Activated CD4-positive, alpha-beta T cell treated with anti-CD3 and anti-CD28 coated beads, Interleukin-2, amount 50 U/mL, for 48 hours (primary cell): ENCODE measurements at regions not wholly inside any gene's neighbourhood (a gene's known extent, or its start where the extent isn't known, plus 50 kb on each side); places are given as distances from the start of the nearest gene placed in this dataset.

ENCODE experiments used
- DNase-seq, 2 experiments: peaks; one replicate each; pipeline ENCODE4 v3.0.0-alpha.2; 2020

DNA sequence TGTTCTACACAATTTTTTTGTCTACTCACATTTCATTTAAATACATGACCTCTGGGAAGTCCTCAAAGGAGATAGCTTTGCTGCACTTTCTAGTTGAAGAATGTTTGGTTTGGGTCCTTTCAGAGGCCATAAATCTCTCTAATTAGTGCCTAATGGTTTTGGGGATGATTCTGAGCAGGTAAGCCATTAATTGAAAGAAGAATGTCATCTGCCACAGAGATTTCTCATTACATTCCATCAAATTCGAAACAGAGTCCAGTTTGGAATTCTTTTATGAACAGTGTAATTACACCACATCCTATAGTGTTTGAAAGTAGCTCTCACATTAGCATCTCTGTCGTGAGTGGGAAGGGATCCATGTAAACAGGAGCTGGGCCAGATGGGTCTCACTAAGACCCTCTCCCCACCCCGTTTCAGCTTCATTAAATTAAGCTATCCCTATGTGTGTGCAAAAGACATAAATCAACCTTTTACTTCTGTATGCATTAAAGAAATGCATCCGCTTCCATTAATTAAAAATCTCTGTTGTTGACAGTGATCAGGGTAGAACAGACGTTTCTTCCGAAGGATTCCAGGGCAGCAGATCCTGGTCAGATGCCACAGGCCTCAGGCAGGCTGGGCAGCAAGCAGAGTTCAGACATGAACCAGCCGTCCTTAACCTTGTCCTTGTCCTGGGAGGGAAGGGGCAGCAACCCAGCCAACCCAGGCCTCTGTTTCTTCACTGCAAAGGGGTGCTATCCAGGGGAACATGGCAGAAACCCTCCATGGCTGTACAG is 99.8 kb upstream of the MAP1B start:
- DNase-seq: no peak

DNA sequence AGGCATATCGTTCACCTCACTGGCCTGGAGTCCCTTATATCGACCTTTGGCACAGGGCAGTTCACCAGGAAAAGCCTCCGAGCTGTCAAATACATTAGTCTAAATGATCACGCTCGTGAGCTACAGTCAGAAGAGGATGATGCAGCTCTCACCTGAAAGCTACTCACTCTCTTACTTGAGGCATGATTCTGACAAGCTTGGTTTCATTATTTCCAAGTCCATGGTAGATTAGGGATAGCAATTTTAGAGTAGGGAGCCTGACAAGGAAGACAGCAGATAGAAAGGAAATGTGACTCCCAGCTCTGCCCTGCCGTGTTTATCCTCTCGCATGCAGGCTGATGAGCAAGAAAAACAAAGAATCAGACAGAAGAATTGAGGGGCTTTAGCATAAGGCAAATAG is 98.0 kb upstream of the MAP1B start:
- no peak for DNase-seq

DNA sequence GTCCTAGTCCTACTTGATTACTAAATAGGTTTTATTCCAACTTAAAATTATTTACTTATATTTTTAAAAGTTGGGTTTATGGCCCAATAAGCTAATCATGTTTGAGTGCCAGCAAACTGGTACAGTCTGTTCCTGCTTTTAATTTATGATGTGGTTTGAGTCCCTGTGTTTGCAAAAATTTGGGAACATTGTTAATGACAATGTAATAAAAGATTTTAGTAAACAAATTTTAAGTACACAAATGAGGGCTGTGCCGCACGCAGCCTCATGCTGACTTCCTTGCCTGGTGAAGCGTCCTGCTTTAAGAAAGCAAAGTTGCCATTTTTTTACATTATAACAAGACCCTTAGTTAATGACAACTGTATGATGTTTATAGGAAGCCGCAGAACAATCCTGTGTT is 96.8 kb upstream of the MAP1B start:
- DNase-seq: no peak

DNA sequence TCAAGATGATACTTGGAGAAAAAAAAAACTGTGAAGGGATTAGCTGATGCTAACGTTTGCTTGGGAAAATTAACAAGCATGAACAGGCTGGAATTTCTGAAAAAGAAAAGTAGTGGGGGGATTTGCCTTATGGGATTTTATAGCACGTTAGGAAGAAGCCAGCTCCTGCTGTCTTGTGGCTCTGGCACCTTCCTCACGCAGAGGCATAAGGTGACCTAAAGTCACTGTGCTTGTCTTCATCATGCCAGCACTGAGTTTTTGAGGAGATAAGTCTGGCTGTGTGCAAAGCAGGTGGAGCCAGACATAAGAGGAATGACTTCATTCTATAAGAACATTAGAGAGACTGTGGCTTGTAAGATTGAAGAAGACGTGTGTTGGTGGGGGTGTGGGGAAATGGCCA is 94.4 kb upstream of the MAP1B start:
- DNase-seq: no peak

DNA sequence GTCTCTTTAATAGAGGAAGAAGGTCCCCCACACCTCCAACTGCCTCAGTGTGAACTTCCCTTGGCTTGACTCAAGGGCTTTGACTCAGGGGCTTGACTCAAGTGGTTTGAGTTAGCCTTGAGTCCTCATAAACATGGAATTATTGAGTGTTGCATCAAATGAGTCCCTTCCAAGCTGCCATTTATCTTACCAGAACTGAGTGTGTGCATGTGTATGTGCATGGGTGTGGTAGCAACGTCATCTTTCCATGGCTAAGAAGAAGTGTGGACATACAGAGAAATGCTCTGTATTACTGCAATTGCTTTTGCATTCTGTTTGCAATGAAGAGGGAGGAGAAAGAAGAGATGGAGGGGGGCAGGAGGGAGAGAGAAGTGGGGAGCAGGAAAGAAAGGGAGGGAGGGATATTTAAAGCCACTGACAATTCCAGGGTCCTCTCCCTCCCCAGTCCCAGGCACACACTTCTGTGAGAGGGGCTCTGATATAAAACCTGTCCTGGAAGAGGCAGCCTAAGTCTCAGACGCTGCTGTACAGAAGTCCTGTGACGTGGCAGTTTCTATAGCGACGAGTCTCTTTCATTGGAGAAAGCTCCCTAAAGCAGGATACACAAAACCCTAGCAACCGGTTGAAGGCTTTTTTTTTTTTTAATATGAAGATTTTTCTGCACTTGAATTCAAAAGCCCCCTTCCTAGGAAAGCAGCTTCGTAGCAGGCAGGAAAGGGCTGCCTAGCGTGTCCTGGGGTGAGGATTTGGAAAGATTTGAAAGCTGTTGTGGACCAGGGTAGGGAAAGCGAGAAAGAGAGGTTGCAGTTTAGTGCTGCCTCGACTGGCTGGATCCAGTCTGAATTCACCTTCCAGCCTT is 93.3 kb upstream of the MAP1B start:
- no peak for DNase-seq

DNA sequence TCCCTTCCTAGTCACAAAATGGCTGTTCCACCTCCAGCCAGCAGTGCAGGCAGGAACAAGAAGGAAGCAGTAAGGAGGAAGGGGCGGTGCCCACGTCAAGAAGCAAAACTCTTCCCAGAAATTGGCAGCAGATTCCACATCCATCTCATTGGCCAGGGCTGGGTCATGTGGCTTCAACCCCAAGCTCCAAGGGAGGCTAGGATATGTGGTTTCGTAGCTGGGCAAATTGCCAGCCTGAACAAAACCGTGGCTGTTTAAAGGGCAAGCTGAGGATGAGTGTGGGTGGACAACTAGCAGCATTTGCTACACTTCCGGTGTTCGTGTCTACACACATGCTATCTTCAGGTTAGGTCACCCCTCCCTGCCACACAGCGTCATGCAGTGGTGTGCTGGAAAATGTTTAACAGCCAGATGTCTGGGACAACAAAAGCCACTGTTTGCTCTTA is 92.1 kb upstream of the MAP1B start:
- peak; percentile 12 to 18 for DNase-seq

DNA sequence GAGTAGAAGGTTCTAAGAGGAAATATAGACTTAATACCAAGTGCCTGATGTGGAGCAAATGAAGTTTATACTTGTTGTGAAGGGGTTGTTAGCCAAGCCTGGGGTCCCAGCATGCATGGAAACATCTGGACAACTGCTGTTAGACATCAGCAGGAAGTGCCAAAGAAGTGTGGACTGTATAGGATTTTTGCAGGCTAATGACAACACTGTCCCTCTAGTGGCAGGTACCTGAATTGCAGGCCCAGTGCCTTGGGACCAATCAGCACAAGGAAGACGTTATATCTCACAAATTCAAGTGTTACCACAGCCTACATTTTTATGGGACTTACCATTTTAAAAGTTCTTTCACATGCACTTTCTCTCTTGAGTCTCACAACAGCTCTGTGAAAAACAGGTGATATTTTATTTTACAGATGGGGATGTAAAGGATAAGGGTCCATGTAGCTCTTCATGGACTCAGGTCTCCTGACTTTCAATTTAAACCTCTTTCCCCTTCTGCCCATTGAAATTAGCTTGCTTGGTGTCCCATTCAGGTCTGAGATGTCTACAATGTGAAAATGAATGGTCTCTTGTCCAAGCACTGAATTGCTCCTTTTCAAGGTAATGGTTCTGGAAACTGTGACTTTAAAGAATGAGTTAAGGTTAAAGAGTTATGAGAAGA is 89.0 kb upstream of the MAP1B start:
- peak; percentile 78 to 81 for DNase-seq

DNA sequence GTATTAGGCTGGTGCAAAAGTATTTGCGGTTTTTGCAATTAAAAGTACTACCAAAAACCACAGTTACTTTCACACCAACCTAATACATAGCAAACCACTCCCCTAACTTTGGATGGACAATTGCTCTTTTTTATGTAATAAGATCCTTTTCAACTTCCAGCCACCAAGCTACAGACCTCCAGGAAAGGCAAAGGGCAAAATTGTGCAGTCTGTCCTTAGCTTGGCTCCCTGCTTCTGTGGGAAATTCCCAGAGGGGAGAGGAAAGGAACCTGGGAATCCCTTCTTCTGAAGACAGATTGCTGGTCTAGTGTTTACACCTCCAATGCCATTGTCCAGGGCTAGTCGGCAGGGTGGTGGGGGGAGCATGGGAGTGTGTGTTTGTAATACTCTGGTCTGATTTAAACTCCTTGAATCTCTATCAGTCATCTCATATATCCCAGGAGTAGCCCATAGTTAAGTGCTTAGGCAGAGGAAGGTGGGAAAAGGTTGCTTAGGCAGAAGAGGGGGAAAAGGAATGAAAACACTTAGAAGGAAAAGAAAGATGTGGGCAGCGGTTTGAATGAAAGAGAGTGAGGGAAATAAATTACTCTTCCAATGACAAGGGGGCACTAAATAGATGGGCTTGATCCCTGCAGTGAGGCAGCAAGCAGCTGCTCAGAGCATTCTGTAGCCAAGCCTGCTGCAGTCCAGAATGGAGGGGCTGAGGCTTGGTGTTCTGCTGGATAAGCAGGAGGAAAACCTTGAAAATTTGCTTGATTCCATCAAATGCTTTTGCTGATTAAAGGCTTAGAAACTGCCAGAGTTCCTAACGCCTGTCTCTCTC is 86.9 kb upstream of the MAP1B start:
- no peak for DNase-seq

DNA sequence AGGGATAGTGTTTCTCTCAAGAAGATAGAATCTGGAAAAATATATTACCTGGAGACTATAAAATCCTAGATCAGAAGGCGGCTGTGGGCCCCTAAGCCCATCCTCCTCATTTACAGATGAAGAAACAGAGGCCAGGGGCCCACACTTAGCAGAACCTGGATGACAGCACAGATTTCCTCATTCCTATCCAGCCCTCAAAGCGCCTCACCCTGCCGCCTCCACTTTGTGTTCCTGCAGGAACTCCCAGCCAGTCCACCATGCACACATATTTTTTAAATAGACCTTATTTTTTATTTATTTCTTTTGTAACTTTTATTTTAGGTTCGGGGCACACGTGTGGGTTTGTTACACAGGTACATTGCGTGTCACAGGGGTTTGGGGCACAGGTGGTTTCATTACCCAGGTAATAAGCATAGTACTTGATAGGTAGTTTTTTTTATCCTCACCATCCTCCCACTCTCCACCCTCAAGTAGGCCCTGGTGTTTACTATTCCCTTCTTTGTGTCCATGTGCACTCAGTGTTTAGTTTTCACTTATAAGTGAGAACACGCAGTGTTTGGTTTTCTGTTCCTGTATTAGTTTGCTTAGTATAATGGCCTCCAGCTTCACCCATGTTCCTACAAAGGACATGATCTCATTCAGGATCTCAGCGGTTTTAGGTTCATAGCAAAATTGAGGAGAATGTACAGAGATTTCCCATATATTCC is 85.5 kb upstream of the MAP1B start:
- no peak for DNase-seq

DNA sequence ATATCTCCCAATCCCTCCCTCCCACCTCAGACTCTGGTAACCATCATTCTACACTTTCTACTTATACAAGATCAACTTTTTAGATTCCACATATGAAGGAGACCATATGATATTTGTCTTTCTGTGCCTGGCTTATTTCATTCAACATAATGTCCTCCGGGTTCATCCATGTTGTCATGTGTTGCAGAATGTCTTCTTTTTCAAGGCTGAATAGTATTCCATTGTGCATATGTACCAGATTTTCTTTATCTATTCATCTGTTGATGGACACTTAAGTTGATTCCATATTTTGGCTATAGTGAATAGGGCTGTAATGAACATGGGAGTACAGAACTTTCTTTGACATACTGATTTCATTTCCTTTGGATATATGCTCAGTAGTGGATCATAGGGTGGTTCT is 78.9 kb upstream of the MAP1B start:
- no peak for DNase-seq

DNA sequence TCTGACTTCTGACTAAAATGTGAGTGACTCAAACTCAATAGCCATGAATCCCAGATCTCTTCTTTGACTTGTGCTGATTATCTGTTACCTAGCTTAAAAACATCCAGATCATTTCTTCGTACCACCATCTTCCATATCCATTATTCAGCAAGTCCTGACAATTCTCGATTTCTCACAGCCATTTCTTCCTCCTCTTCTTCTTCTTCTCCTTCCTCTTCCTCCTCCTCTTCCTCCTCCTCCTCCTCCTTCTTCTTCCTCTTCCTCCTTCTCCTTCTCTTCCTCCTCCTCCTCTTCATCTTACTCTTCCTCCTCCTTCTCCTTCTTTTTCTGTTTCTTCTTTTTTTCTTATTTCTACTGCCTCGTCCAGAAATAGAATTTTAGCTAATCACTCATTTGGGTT is 77.0 kb upstream of the MAP1B start:
- DNase-seq: no peak

DNA sequence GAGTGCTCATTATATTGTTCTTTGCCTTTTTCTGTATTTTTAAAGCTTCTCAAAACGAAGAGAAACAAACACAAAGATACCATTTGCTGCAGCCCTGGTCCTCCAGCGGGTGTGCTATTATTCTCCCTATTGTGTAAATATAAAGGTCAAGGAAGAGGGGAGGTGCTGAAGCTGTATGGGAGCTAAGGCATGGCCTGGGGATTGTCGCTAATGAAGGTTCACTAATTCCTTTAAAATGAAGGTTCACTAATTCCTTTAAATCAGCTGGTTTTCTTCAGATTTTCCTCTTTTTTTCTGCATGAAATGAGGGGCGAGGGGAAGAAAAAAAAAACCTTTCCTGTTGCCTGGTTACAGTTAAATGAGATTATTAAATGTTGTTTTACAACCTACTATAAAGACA is 74.5 kb upstream of the MAP1B start:
- DNase-seq: no peak

DNA sequence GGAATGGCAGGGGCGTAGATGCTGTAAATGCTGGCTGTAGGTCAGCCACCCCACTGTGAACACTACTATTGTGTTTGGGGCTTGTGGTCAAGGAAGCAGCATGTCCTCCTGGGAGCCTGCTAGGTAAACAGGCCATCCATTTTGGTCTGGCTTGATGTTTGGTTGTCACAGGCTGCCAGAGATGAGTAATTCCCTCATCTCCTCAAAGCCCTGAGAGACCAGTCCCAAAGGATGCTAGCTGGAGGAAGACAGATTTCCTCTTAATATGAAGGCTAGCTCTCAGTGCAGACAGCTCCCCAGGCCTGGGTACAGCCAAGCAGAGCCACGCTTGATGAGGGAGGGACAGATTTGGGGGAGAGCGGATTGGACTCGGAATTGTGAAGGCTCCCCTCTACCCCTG is 72.5 kb upstream of the MAP1B start:
- no peak for DNase-seq

DNA sequence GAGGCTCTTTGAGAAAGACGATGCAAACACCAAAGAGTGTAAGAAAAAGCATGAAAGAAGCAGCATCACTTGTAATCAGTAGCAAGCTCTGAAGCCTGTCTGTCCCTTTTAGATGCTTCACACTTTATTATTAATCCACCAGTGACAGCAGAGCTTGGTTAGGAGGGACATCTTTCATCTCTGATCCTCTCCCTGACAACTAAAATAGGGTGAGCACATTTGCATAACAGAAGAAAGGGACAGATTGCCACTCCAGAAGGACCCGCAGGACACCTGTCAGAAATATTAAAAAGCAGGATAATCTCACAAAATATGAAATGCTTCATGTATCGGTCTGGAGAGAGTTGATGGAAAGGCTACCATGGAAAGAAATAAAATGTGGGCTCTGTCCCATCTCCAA is 71.4 kb upstream of the MAP1B start:
- no peak for DNase-seq

DNA sequence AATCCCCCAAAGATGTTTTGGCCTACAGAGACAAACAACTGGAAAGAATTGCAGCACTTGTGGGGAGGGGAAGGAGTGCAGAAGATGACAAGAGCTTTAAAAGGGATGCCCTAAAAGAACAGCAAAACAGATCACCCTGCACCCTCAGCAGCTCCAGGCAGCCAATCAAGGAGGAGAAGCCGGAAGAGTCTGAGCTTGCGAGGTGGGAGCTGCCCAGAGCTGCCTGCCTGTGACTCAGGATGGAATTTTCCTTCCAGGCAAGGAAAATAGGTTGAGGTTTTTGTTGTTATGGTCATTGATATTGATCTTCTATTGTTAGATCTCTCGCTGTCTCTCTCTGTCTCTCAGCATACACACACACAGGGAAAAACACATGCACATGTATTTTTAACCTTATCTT is 70.3 kb upstream of the MAP1B start:
- no peak for DNase-seq

DNA sequence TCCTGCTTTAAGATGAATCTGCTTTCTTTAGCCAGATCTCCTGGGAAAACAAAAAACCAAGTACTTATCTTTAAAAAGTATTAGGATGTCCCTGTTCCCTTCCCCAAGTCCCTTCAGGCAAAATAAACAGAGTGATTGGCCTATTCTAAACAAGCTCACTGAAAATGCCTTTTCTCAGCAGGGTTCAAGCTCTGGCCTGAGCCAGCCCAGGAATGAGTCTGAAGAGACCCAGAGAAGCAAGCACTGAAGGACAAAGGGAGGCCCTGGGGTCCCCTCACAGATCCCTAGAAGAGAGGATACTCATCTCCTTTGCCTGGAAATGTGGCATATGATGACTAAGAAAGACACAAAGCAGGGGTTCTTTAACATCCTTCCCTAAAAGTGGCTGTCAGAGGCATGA is 66.8 kb upstream of the MAP1B start:
- no peak for DNase-seq

DNA sequence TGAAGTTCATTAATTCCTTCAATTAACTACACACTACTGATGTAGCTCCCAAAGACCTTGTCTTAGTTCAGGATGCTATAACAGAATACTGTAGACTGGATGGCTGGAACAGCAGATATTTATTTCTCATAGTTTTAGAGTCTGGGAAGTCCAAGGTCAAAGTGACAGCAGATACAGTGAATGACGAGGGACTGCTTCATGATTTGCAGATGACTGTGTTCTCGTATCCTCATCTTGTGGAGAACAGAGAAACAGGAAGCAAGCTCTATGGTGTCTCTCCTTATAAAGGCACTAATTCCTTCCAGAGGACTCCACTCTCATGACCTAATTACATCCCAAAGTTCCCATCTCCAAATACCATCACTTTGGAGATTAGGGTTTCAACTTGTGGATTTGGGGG is 65.6 kb upstream of the MAP1B start:
- no peak for DNase-seq

DNA sequence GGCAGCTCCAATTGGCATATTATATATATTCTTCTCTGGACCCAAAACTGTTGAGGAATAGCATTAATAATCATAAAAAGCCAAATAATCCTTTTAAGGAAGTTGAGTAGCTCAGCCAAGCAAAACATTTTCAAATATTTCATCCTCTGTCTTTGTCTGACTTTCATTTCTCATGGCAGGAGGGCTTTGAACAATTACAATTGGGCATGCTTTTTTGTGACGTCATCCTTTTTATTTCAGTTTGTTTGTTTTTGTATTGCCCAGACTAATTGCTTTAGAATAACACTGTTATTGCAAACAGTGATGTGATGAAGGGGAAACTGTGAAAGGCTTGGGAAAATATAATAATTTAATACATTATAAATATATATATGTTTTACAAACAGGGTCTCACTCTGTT is 65.2 kb upstream of the MAP1B start:
- no peak for DNase-seq

DNA sequence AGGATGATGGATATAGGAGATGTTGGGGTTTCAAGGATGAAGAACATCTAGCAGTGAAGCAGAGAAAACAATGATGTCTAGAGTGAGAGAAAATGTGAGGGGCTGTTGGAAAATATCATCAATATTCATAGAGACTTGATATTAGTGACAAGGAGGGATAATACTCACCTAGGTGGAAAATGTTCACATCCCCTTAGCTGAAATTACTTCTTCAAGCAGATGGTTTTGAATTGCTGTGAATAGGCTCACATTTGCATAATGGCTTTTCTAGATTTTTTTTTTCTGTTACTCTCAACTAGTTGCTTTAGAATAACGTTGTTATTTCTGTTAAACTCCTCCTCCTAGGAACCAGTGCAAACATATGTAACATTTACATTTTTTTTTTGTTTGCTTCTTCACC is 61.6 kb upstream of the MAP1B start:
- DNase-seq: no peak

DNA sequence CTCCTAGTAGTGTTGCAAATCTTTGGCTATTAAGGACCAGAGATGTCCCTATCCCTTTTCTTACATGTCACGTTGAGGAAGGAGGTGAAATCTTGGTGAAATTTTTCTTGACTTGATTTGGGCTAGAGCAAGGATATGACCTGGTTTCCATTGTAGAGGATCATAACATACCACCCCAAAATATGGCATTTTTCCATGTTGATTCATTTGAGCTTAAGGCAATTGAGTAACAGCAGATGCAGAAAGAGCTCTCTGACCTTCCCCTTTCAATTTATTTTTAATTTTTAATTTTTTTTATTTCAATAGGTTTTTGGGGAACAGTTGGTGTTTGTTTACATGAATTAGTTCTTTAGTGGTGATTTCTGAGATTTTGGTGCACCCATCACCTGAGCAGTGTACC is 61.2 kb upstream of the MAP1B start:
- no peak for DNase-seq

DNA sequence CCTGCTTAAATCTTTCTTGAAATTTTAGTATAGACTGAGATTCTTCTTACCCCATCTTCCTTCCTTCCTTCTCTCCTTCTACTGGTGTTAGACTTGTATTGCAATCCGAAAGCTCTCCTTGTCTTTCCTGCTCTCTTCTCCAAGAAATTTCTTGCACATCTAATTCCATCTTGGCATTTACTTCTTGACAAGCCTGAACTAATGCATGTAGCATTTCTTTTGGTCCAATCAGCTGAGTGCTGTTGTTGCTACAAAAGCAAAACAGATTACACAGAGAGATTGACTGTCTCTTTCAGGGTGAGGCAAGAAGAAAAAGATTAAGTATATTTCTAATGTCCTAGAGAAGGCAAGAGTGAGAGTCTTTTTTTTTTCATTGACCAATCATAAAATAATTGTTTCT is 51.6 kb upstream of the MAP1B start:
- DNase-seq: no peak
